SK-N-MC (cell line): ENCODE measurements at regions not wholly inside any gene's neighbourhood (a gene's known extent, or its start where the extent isn't known, plus 50 kb on each side); places are given as distances from the start of the nearest gene placed in this dataset.

Experiments used
- EZH2 ChIP-seq: fragments of 200-600 bp; sonication (generic); IDR thresholded peaks from one replicate; pipeline ENCODE4 v1.6.1; 2017; ENCODE audit warnings: antibody characterized with exemption
- POLR2AphosphoS5 ChIP-seq: IDR thresholded peaks from 2 replicates; pipeline ENCODE4 v1.6.1; 2012; ENCODE audit warnings: mild to moderate bottlenecking, low read depth, low read length, borderline replicate concordance

- TF ChIP-seq POLR2AphosphoS5 (no peak), EZH2 (no peak)
Measured at GRCh38 chrX:147626605-147627004, 285.1 kb upstream of the FMR1 start.
